Kidney epithelial cell (primary cell): ENCODE measurements at regions not wholly inside any gene's neighbourhood (a gene's known extent, or its start where the extent isn't known, plus 50 kb on each side); places are given as distances from the start of the nearest gene placed in this dataset.

Experiments used
- DNase-seq: peaks from one replicate; pipeline ENCODE4 v3.0.0-alpha.2; 2010; ENCODE audit warnings: low read depth
- H3K27me3 ChIP-seq: 2 replicates; pipeline ENCODE4 v1.6.0; 2011; ENCODE audit warnings: low read length; ENCODE audit not compliant: control insufficient read depth, insufficient read depth
- H3K36me3 ChIP-seq: 2 replicates; pipeline ENCODE4 v1.5.1; 2011; ENCODE audit warnings: low read length; ENCODE audit not compliant: control insufficient read depth, insufficient read depth
- H3K4me3 ChIP-seq: 2 replicates; pipeline ENCODE4 v1.5.1; 2011; ENCODE audit warnings: low read depth, mild to moderate bottlenecking, control low read depth, low read length
- TF ChIP-seq, protein P1 (sequence below): IDR thresholded peaks from 2 replicates; pipeline ENCODE4 v1.5.1; 2011; ENCODE audit warnings: mild to moderate bottlenecking, moderate library complexity, low read length, control low read depth, inconsistent platforms; ENCODE audit not compliant: insufficient read depth, poor library complexity, severe bottlenecking

DNA sequence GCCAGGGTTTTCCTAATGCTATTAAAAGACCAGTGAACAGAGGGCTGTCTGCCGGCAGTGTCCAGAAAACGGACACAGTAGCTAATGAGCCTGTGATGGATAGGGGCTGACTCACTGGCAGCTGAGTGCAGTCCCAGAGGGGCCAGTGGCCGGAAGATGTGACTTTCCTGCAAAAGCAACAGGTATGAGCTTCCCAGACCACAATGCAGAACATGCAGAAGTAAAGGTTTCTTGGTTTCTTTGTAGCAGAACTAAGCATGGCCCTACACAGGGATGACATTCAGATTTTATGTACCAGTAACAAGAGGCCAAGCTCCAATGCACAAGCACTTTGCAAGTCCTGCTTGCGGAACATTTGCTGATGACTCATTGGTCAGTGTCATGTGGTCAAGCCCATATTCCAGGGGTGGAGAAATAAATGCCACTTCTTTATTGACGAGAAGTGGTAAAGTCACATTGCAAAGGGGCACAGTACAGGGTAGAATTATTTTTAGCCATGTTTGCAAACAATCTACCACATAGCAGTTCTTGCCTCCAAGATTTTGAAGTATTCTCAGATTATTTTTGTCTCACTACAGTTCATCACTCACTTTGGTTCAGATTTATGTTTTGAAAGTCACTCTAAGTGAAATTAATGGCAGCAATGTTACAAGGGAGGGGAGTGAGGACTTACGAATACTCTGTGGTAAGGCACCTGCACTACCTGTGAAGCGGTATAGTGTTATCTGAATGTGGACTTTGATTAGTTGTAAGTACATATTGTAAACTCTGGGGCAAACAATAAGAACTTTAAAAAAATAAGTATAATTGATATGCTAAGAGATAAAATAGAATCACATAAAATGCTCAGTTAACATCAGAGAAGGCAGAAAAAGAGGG is 263.3 kb downstream of the ABHD5 start:
- TF ChIP-seq, protein P1, sequence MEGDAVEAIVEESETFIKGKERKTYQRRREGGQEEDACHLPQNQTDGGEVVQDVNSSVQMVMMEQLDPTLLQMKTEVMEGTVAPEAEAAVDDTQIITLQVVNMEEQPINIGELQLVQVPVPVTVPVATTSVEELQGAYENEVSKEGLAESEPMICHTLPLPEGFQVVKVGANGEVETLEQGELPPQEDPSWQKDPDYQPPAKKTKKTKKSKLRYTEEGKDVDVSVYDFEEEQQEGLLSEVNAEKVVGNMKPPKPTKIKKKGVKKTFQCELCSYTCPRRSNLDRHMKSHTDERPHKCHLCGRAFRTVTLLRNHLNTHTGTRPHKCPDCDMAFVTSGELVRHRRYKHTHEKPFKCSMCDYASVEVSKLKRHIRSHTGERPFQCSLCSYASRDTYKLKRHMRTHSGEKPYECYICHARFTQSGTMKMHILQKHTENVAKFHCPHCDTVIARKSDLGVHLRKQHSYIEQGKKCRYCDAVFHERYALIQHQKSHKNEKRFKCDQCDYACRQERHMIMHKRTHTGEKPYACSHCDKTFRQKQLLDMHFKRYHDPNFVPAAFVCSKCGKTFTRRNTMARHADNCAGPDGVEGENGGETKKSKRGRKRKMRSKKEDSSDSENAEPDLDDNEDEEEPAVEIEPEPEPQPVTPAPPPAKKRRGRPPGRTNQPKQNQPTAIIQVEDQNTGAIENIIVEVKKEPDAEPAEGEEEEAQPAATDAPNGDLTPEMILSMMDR: no peak
- Histone ChIP-seq H3K36me3 (no peaks in the 10 kb centered on the region), H3K27me3 (peaks cover 4% of the 10 kb centered on the region), H3K4me3 (no peak overlapping the region)
- DNase-seq: peak; percentile 95

DNA sequence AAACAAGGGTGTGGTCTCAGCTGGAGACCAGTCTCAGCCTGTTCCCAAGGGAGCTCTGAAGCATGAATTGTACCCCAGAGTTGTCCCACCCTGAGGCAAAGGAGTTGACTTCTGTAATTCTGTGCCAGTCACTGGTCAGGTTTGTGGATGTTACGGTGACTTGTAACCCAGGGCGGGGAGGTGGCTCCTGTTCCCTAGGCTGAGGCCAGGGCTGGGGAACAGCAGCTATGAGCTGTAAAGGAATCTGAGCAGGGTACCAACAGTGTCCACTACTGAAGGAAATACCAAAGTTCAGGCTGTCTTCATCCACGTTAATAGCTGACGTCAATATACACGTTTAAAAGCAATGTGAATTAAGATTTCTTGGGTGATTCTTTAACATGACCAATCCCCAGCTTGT is 266.2 kb downstream of the ABHD5 start:
- no peak overlapping the region for H3K4me3 ChIP-seq
- TF ChIP-seq, protein P1: no peak
- no peaks in the 10 kb centered on the region for H3K27me3 ChIP-seq
- DNase-seq: no peak
- H3K36me3 ChIP-seq: no peaks in the 10 kb centered on the region

DNA sequence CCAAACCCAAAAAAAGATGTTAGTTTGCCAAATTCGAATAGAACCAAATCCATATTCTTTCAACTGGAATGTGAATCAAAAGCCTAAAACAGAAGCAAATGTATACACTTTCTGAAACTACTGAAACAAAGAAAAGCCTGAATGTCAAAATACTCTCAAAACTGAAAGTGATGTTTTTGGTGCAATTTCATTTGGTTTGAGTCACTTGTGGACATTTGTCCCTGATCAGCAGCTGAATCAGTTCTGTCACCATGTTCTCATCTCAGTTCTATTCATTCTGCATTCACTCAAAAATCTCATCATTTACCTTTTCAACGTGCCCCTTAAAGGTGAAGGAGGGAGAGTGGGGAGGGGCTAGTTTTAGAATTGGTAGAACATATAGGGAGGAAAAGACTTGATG is 266.8 kb downstream of the ABHD5 start:
- TF ChIP-seq, protein P1: no peak
- Histone ChIP-seq H3K27me3 (no peaks in the 10 kb centered on the region), H3K4me3 (no peak overlapping the region), H3K36me3 (no peaks in the 10 kb centered on the region)
- DNase-seq: no peak

DNA sequence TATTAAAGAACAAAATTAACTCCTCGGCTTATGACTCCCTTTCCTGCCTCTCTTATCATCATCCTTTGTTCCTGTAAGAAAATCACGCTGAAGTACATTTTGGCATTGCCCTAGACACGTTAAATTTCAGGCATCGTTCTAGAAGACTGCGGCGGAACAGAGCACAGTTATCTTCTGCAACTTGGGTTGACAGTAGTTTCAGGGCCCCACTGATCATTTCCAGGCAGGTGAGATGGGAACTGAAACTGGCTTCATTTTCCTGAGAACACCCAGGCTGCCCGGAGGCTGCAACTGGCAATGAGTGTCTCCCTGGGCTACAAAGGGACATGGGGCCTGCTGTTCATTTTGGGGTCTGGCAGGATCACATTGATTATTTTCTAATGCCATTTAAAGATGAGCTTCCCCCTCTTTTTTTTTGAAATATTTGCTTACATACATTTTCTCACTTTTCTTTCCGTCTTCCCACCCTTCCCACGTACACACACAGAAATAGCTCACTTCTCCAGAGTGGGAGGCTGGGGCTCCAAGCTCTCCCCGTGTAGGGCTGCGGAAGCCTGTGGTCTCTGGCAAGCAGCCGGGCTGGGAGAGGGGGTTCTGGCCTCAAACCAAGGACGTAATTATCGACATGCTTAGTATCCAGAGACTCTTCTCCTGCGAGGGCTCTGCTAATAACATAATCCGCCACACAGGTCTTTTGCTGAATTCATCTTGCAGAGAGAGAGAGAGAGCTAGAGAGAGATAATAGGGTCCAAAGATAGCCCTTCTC is 267.4 kb downstream of the ABHD5 start:
- DNase-seq: no peak
- Histone ChIP-seq H3K36me3 (no peaks in the 10 kb centered on the region), H3K4me3 (no peak overlapping the region), H3K27me3 (no peaks in the 10 kb centered on the region)
- TF ChIP-seq, protein P1: no peak

DNA sequence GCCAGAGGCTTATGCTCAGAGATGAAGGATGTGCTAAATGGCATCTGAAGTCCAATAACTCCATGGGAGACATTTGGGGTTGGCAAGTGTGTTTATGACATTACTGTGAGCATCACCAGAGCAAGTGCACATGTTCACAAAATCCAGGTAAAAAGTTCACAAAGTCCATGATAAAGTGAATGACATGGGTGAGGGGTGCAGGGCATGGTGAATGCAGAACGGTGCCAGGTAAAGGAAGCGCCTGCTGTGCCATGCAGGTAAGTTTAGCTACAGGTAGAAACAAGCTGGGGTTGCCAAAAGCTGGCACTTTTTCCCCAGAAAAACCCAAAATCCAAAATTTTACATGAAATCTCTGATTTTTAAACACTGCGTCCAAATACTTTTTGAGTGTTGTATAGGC is 268.2 kb downstream of the ABHD5 start:
- Histone ChIP-seq H3K36me3 (no peaks in the 10 kb centered on the region), H3K27me3 (no peaks in the 10 kb centered on the region), H3K4me3 (no peak overlapping the region)
- TF ChIP-seq, protein P1: no peak
- DNase-seq: no peak
